ENCODE measurements at regions not wholly inside any gene's neighbourhood (a gene's known extent, or its start where the extent isn't known, plus 50 kb on each side); places are given as distances from the start of the nearest gene placed in this dataset.

GRCh38 chr13:31045286-31046081 lies 113.0 kb downstream of the TEX26 start:
- no peak overlapping the region for H3K4me3 ChIP-seq (ENCODE audit: low read depth, low read length)
- DNase-seq (ENCODE audit: low read depth, low spot score) = peak; percentile 95
- TF ChIP-seq, protein P1, sequence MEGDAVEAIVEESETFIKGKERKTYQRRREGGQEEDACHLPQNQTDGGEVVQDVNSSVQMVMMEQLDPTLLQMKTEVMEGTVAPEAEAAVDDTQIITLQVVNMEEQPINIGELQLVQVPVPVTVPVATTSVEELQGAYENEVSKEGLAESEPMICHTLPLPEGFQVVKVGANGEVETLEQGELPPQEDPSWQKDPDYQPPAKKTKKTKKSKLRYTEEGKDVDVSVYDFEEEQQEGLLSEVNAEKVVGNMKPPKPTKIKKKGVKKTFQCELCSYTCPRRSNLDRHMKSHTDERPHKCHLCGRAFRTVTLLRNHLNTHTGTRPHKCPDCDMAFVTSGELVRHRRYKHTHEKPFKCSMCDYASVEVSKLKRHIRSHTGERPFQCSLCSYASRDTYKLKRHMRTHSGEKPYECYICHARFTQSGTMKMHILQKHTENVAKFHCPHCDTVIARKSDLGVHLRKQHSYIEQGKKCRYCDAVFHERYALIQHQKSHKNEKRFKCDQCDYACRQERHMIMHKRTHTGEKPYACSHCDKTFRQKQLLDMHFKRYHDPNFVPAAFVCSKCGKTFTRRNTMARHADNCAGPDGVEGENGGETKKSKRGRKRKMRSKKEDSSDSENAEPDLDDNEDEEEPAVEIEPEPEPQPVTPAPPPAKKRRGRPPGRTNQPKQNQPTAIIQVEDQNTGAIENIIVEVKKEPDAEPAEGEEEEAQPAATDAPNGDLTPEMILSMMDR (IDR thresholded peaks at IDR 0.05; ENCODE audit: low read depth, low read length) = no peak
- in situ Hi-C loops (cut with HindIII; ENCODE audit: low sequenced_read_pairs) = no loop called here

DNA sequence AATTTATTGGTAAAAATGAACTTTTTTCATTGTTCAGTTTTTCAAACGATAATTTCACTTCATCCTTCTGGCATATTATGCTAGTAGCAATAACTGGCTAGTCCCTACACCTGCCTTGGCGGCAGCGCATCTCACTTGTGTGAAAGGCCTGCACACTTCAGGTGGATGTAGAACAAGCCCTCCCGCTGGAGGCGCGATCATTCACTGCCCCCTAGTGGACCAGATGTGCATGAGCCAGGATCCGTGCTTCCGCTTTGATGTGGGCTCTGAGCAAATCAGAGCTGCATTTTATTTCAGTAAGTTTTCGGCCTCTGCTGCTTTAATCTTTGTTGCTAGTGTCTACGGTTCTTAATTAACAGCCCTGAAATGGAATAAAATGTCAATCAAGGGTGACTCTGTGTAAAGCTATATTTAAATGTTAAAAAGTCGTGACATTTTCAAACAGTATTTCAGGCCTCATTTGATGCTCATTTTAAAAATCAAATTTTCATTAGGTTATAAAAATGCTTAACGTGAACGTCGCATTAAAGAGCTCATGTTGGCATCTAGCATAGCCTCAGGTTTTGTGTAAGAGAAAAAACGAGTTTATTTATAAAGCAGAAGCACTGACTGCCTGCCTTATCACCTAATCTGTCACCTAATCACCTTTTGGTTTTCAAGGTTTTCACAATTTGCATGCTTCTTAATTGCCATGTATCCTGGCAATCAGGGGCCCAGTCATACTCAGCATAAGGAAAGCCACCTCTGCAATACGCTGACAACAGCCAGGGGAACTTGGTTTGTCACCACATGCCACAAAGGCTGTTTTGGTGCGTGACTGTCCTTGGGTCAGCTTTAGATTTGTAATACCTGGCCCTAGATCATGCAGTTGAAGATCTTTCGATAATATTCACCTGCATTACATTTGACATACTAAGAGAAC lies 112.2 kb downstream of the TEX26 start:
- peak; percentile 84 for DNase-seq (ENCODE audit: low read depth, low spot score)
- TF ChIP-seq, protein P1 (IDR thresholded peaks at IDR 0.05; ENCODE audit: low read depth, low read length) = peak; percentile 95
- no peak overlapping the region for H3K4me3 ChIP-seq (ENCODE audit: low read depth, low read length)
- in situ Hi-C loops (cut with HindIII; ENCODE audit: low sequenced_read_pairs) = no loop called here

DNA sequence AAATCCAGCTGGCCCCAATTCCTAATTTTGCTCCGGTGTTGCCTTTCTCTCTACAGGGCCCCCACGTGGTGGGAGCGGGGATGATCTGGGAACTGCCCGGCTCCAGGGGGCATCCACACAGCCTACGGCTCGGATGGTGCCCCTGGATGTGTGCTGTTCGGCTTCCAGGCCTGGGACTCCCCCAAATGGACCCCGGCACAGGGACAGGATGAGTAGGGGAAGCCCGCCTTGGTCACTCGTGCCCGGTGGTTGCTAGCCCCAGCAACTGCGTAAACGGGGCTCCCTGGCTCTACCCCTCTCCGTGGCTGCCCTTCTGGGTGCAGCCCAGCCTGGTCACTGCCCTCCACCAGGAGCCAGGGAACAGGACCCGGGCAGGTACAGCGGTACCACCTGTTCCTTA lies 111.5 kb downstream of the TEX26 start:
- TF ChIP-seq, protein P1 (IDR thresholded peaks at IDR 0.05; ENCODE audit: low read depth, low read length) = peak; percentile 59
- no peak overlapping the region for H3K4me3 ChIP-seq (ENCODE audit: low read depth, low read length)
- DNase-seq (ENCODE audit: low read depth, low spot score) = no peak
- in situ Hi-C loops (cut with HindIII; ENCODE audit: low sequenced_read_pairs) = no loop called here

DNA sequence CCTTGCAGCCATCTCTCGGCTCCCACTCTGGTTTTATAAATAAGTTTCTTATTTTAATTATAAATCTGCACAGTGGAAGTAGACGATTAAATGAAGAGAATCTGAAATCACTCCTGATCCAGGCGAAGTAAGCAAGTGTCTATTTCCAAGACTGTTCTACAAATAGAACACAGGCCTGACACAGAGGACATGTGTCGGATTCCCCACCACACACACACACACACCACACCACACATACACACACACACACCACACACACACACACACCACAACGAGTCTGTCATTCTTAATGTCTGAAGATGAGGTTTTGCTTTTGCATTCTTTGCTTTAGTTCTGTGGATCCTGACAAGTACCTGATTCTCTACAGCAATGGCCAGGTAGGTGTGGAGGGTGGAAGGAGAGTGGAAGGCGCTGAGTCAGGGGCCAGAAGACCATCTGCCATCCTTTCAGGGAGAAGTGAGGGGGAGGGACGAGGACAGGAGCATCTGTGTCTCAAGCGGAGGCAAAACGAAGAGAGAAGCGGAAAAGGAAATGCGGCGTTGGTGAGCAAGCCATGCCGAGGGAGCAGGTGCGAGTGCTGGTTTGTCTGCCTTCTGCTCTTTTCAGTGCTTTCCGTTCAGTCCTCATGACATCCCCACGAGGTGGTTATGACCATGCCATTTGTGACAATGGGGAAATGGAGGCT lies 110.2 kb downstream of the TEX26 start:
- no peak overlapping the region for H3K4me3 ChIP-seq (ENCODE audit: low read depth, low read length)
- DNase-seq (ENCODE audit: low read depth, low spot score) = no peak
- TF ChIP-seq, protein P1 (IDR thresholded peaks at IDR 0.05; ENCODE audit: low read depth, low read length) = no peak
- in situ Hi-C loops (cut with HindIII; ENCODE audit: low sequenced_read_pairs) = no loop called here

GRCh38 chr13:31042049-31042448 lies 109.6 kb downstream of the TEX26 start:
- H3K4me3 ChIP-seq (ENCODE audit: low read depth, low read length) = no peak overlapping the region
- TF ChIP-seq, protein P1 (IDR thresholded peaks at IDR 0.05; ENCODE audit: low read depth, low read length) = no peak
- DNase-seq (ENCODE audit: low read depth, low spot score) = no peak
- in situ Hi-C loops (cut with HindIII; ENCODE audit: low sequenced_read_pairs) = no loop called here

GRCh38 chr13:31038834-31039552 lies 106.5 kb downstream of the TEX26 start:
- H3K4me3 ChIP-seq (ENCODE audit: low read depth, low read length) = no peak overlapping the region
- peak; percentile 88 for DNase-seq (ENCODE audit: low read depth, low spot score)
- TF ChIP-seq, protein P1 (IDR thresholded peaks at IDR 0.05; ENCODE audit: low read depth, low read length) = no peak
- in situ Hi-C loops (cut with HindIII; ENCODE audit: low sequenced_read_pairs) = no loop called here

Measured in astrocyte of the spinal cord (primary cell).